ENCODE measurements at regions not wholly inside any gene's neighbourhood (a gene's known extent, or its start where the extent isn't known, plus 50 kb on each side); places are given as distances from the start of the nearest gene placed in this dataset.
"Not testable (repeated sequence)": the region's sequence is repeated elsewhere in the genome, so short reads cannot be mapped to it uniquely, and the experiment has no call there.

- no peak for DNase-seq
Measured at GRCh38 chr18:22827741-22828140, 105.4 kb upstream of the RBBP8 start.

GRCh38 chr18:22828171-22828570, 105.0 kb upstream of the RBBP8 start:
- no peak for DNase-seq

- DNase-seq, result not testable (repeated sequence)
Measured at GRCh38 chr18:22828583-22828982, 104.5 kb upstream of the RBBP8 start.

GRCh38 chr18:22829781-22830180, 103.3 kb upstream of the RBBP8 start:
- no peak for DNase-seq

GRCh38 chr18:22830511-22830910, 102.6 kb upstream of the RBBP8 start:
- no peak for DNase-seq

- DNase-seq, result no peak
Measured at GRCh38 chr18:22831441-22831904, 101.7 kb upstream of the RBBP8 start.

- no peak for DNase-seq
Measured at GRCh38 chr18:22836932-22837331, 96.2 kb upstream of the RBBP8 start.

GRCh38 chr18:22838221-22838620, 94.9 kb upstream of the RBBP8 start:
- no peak for DNase-seq

GRCh38 chr18:22838639-22839277, 94.4 kb upstream of the RBBP8 start:
- no peak for DNase-seq

- DNase-seq, result no peak
Measured at GRCh38 chr18:22839340-22839821, 93.7 kb upstream of the RBBP8 start.

GRCh38 chr18:22840606-22841144, 92.5 kb upstream of the RBBP8 start:
- DNase-seq, result no peak

- DNase-seq, result no peak
Measured at GRCh38 chr18:22841840-22842239, 91.3 kb upstream of the RBBP8 start.

- no peak for DNase-seq
Measured at GRCh38 chr18:22844190-22844589, 88.9 kb upstream of the RBBP8 start.

- no peak for DNase-seq
Measured at GRCh38 chr18:22844628-22845027, 88.5 kb upstream of the RBBP8 start.

GRCh38 chr18:22846088-22846683, 86.9 kb upstream of the RBBP8 start:
- DNase-seq, result peak; percentile 23

- no peak for DNase-seq
Measured at GRCh38 chr18:22846697-22847096, 86.4 kb upstream of the RBBP8 start.

- no peak for DNase-seq
Measured at GRCh38 chr18:22847392-22847791, 85.7 kb upstream of the RBBP8 start.

GRCh38 chr18:22847867-22848451, 85.2 kb upstream of the RBBP8 start:
- no peak for DNase-seq

- no peak for DNase-seq
Measured at GRCh38 chr18:22848615-22849014, 84.5 kb upstream of the RBBP8 start.

- DNase-seq, result no peak
Measured at GRCh38 chr18:22856870-22857269, 76.3 kb upstream of the RBBP8 start.

- no peak for DNase-seq
Measured at GRCh38 chr18:22858121-22858520, 75.0 kb upstream of the RBBP8 start.

GRCh38 chr18:22860807-22861206, 72.3 kb upstream of the RBBP8 start:
- DNase-seq, result no peak

GRCh38 chr18:22865354-22866116, 67.6 kb upstream of the RBBP8 start:
- no peak for DNase-seq
